Endodermal cell (in vitro differentiated cells): ENCODE measurements at regions not wholly inside any gene's neighbourhood (a gene's known extent, or its start where the extent isn't known, plus 50 kb on each side); places are given as distances from the start of the nearest gene placed in this dataset.
"Not testable (repeated sequence)": the region's sequence is repeated elsewhere in the genome, so short reads cannot be mapped to it uniquely, and the experiment has no call there.

Experiments used
- DNase-seq: peaks from one replicate; pipeline ENCODE4 v3.0.0-alpha.2; 2017
- H3K27ac ChIP-seq: 2 replicates; pipeline ENCODE4 v1.5.1; 2013; ENCODE audit warnings: mild to moderate bottlenecking, low read depth, low read length, moderate library complexity
- H3K27me3 ChIP-seq: 2 replicates; pipeline ENCODE4 v1.6.1; 2013; ENCODE audit warnings: mild to moderate bottlenecking, low read length, moderate library complexity; ENCODE audit not compliant: insufficient read depth, control insufficient read depth, poor library complexity, severe bottlenecking
- H3K36me3 ChIP-seq: 2 replicates; pipeline ENCODE4 v1.7.0; 2013; ENCODE audit warnings: mild to moderate bottlenecking, low read length, moderate library complexity; ENCODE audit not compliant: control insufficient read depth, insufficient read depth
- H3K4me1 ChIP-seq: one replicate; pipeline ENCODE4 v1.7.0; 2013; ENCODE audit warnings: low read length; ENCODE audit not compliant: control insufficient read depth, insufficient read depth
- H3K4me3 ChIP-seq: 2 replicates; pipeline ENCODE4 v1.5.1; 2013; ENCODE audit warnings: mild to moderate bottlenecking, low read length, moderate library complexity
- H3K9ac ChIP-seq: 2 replicates; pipeline ENCODE4 v1.6.1; 2013; ENCODE audit warnings: mild to moderate bottlenecking, low read length, moderate library complexity; ENCODE audit not compliant: poor library complexity, severe bottlenecking; ENCODE audit errors: extremely low read depth
- H3K9me3 ChIP-seq: 2 replicates; pipeline ENCODE4 v1.6.1; 2013; ENCODE audit warnings: mild to moderate bottlenecking, low read length, moderate library complexity; ENCODE audit not compliant: control insufficient read depth
- H3K27ac Mint-ChIP-seq: 2 replicates; pipeline ENCODE4 v1.8.0; 2020; ENCODE audit warnings: mixed read lengths
- H3K27me3 Mint-ChIP-seq: 2 replicates; pipeline ENCODE4 v1.8.0; 2021; ENCODE audit warnings: mild to moderate bottlenecking, mixed read lengths; ENCODE audit not compliant: insufficient read depth
- H3K36me3 Mint-ChIP-seq: 2 replicates; pipeline ENCODE4 v1.8.0; 2020; ENCODE audit warnings: low read depth, mixed read lengths
- H3K4me1 Mint-ChIP-seq: 2 replicates; pipeline ENCODE4 v1.8.0; 2020; ENCODE audit warnings: mixed read lengths
- H3K4me3 Mint-ChIP-seq: 2 replicates; pipeline ENCODE4 v1.8.0; 2020; ENCODE audit warnings: mild to moderate bottlenecking, moderate library complexity, mixed read lengths
- H3K9me3 Mint-ChIP-seq: 2 replicates; pipeline ENCODE4 v1.8.0; 2020; ENCODE audit warnings: mild to moderate bottlenecking, mixed read lengths
- CTCF ChIP-seq: fragments of 200-600 bp; sonication (generic); conservative IDR thresholded peaks from 2 replicates; pipeline ENCODE4 v1.5.0; 2021; ENCODE audit warnings: antibody characterized with exemption, mild to moderate bottlenecking
- WGBS, 2 experiments: methylation state at CpG; one replicate each; pipeline versions ENCODE4 v1.1.5 to v1.1.7; 2013; ENCODE audit warnings: missing lambda C conversion rate in 2 of 2, mixed read lengths in 1 of 2; ENCODE audit not compliant: insufficient coverage in 1 of 2, insufficient read length in 1 of 2; 5-methylcytosine and 5-hydroxymethylcytosine counted together

- peaks cover 4% of the 10 kb centered on the region for H3K9me3 Mint-ChIP-seq
- no peaks in the 10 kb centered on the region for H3K27me3 Mint-ChIP-seq
- no peaks in the 10 kb centered on the region for H3K36me3 Mint-ChIP-seq
- no peak for TF ChIP-seq CTCF
- H3K9ac ChIP-seq = no peak overlapping the region
- H3K4me3 Mint-ChIP-seq = no peak overlapping the region
- DNase-seq = no peak
- H3K27ac ChIP-seq = no peak overlapping the region
- H3K27me3 ChIP-seq = no peaks in the 10 kb centered on the region
- H3K4me1 Mint-ChIP-seq = no peaks in the 10 kb centered on the region
- no peak overlapping the region for H3K27ac Mint-ChIP-seq
- WGBS, 2 experiments = 87 to 100% methylated on average over 1 of the region's 1 CpG
- H3K9me3 ChIP-seq = peaks cover 3% of the 10 kb centered on the region
- H3K4me1 ChIP-seq = no peaks in the 10 kb centered on the region
- no peak overlapping the region for H3K4me3 ChIP-seq
- H3K36me3 ChIP-seq = no peaks in the 10 kb centered on the region
Observed at GRCh38 chr1:83043244-83043643, 955.7 kb downstream of the TTLL7 start.

GRCh38 chr1:83039091-83039490 lies 959.8 kb downstream of the TTLL7 start:
- H3K9me3 Mint-ChIP-seq = peaks cover 27% of the 10 kb centered on the region
- not testable (repeated sequence) for H3K36me3 ChIP-seq, H3K4me1 Mint-ChIP-seq, H3K27me3 ChIP-seq, H3K27ac Mint-ChIP-seq, H3K9ac ChIP-seq, H3K4me3 Mint-ChIP-seq, H3K4me3 ChIP-seq, H3K4me1 ChIP-seq, H3K27me3 Mint-ChIP-seq, H3K27ac ChIP-seq, H3K9me3 ChIP-seq, DNase-seq
- H3K36me3 Mint-ChIP-seq = peaks cover 23% of the 10 kb centered on the region
- 91 to 96% methylated on average over 6 of the region's 6 CpGs for WGBS, 2 experiments

GRCh38 chr1:83034851-83035250 lies 964.1 kb downstream of the TTLL7 start:
- Mint-ChIP-seq H3K4me1 (no peaks in the 10 kb centered on the region), H3K27ac (no peak overlapping the region), H3K9me3 (peaks cover 47% of the 10 kb centered on the region), H3K27me3 (no peaks in the 10 kb centered on the region), H3K4me3 (no peak overlapping the region), H3K36me3 (peaks cover 48% of the 10 kb centered on the region)
- Histone ChIP-seq H3K36me3 (no peaks in the 10 kb centered on the region), H3K9ac (no peak overlapping the region), H3K4me3 (no peak overlapping the region), H3K27ac (no peak overlapping the region), H3K4me1 (no peaks in the 10 kb centered on the region), H3K9me3 (no peaks in the 10 kb centered on the region), H3K27me3 (no peaks in the 10 kb centered on the region)
- 60 to 96% methylated on average over 2 to 5 of the region's 5 CpGs for WGBS, 2 experiments
- DNase-seq = no peak
- TF ChIP-seq CTCF = no peak

GRCh38 chr1:83033682-83034081 lies 965.2 kb downstream of the TTLL7 start:
- no peak overlapping the region for H3K9ac ChIP-seq
- DNase-seq = no peak
- no peaks in the 10 kb centered on the region for H3K27me3 ChIP-seq
- Mint-ChIP-seq H3K27me3 (no peaks in the 10 kb centered on the region), H3K36me3 (peaks cover 48% of the 10 kb centered on the region), H3K27ac (no peak overlapping the region), H3K9me3 (peaks cover 47% of the 10 kb centered on the region), H3K4me1 (peaks cover 3% of the 10 kb centered on the region), H3K4me3 (no peak overlapping the region)
- H3K27ac ChIP-seq = no peak overlapping the region
- no peak overlapping the region for H3K4me3 ChIP-seq
- no peaks in the 10 kb centered on the region for H3K4me1 ChIP-seq
- no peaks in the 10 kb centered on the region for H3K9me3 ChIP-seq
- no peak for TF ChIP-seq CTCF
- no peaks in the 10 kb centered on the region for H3K36me3 ChIP-seq
